ENCODE measurements at regions not wholly inside any gene's neighbourhood (a gene's known extent, or its start where the extent isn't known, plus 50 kb on each side); places are given as distances from the start of the nearest gene placed in this dataset.
"Not testable (repeated sequence)": the region's sequence is repeated elsewhere in the genome, so short reads cannot be mapped to it uniquely, and the experiment has no call there.

GRCh38 chrY:7672796-7673195 lies 761.2 kb upstream of the AMELY start:
- Histone ChIP-seq H3K9me3 (no peaks in the 10 kb centered on the region), H3K27me3 (no peaks in the 10 kb centered on the region), H3K36me3 (ENCODE audit: low read depth, missing control alignments) (no peaks in the 10 kb centered on the region), H3K27ac (no peak overlapping the region), H3K4me3 (no peak overlapping the region), H3K4me1 (no peaks in the 10 kb centered on the region)
- no peak for DNase-seq
- no peak for TF ChIP-seq POLR2A (IDR thresholded peaks at IDR 0.05)
- no peak for TF ChIP-seq CTCF (IDR thresholded peaks at IDR 0.05)
- WGBS, 2 donors: 76 to 82% methylated on average over 2 to 15 of the region's 15 CpGs
- intact Hi-C loops (cut with DNase I; ENCODE audit: low total_unique reads): no loop called here

- TF ChIP-seq POLR2A (IDR thresholded peaks at IDR 0.05): no peak
- TF ChIP-seq CTCF (IDR thresholded peaks at IDR 0.05): no peak
Observed at GRCh38 chrY:7663261-7663660, 751.7 kb upstream of the AMELY start.

GRCh38 chrY:7659047-7659446 lies 747.5 kb upstream of the AMELY start:
- Histone ChIP-seq H3K4me1 (no peaks in the 10 kb centered on the region), H3K27ac (no peak overlapping the region), H3K4me3 (no peak overlapping the region), H3K36me3 (ENCODE audit: low read depth, missing control alignments) (no peaks in the 10 kb centered on the region), H3K27me3 (no peaks in the 10 kb centered on the region), H3K9me3 (no peaks in the 10 kb centered on the region)
- TF ChIP-seq CTCF (IDR thresholded peaks at IDR 0.05) (no peak), POLR2A (IDR thresholded peaks at IDR 0.05) (no peak)
- DNase-seq: no peak
- intact Hi-C loops (cut with DNase I; ENCODE audit: low total_unique reads): no loop called here
- 73 to 100% methylated on average over 1 to 5 of the region's 5 CpGs for WGBS, 2 donors

More at GRCh38 chrY:7663261-7663660, 751.7 kb upstream of the AMELY start:
- no peak for DNase-seq
- 90 to 98% methylated on average over 4 of the region's 4 CpGs for WGBS, 2 donors
- no peak overlapping the region for H3K27ac ChIP-seq
- H3K9me3 ChIP-seq: no peaks in the 10 kb centered on the region
- H3K36me3 ChIP-seq (ENCODE audit: low read depth, missing control alignments): no peaks in the 10 kb centered on the region
- intact Hi-C loops (cut with DNase I; ENCODE audit: low total_unique reads): no loop called here
- H3K4me3 ChIP-seq: no peak overlapping the region
- H3K27me3 ChIP-seq: no peaks in the 10 kb centered on the region
- no peaks in the 10 kb centered on the region for H3K4me1 ChIP-seq

- no peak for DNase-seq
- Histone ChIP-seq H3K4me1 (no peaks in the 10 kb centered on the region), H3K27me3 (no peaks in the 10 kb centered on the region), H3K4me3 (no peak overlapping the region), H3K27ac (no peak overlapping the region), H3K9me3 (no peaks in the 10 kb centered on the region), H3K36me3 (ENCODE audit: low read depth, missing control alignments) (no peaks in the 10 kb centered on the region)
- no peak for TF ChIP-seq POLR2A (IDR thresholded peaks at IDR 0.05)
- TF ChIP-seq CTCF (IDR thresholded peaks at IDR 0.05): no peak
- 55 to 59% methylated on average over 5 of the region's 5 CpGs for WGBS, 2 donors
- intact Hi-C loops (cut with DNase I; ENCODE audit: low total_unique reads): no loop called here
Observed at GRCh38 chrY:7656596-7656995, 745.0 kb upstream of the AMELY start.

- TF ChIP-seq POLR2A (IDR thresholded peaks at IDR 0.05) (no peak), CTCF (IDR thresholded peaks at IDR 0.05) (no peak)
- Histone ChIP-seq H3K4me3 (no peak overlapping the region), H3K4me1 (no peaks in the 10 kb centered on the region), H3K36me3 (ENCODE audit: low read depth, missing control alignments) (no peaks in the 10 kb centered on the region), H3K9me3 (no peaks in the 10 kb centered on the region), H3K27ac (no peak overlapping the region), H3K27me3 (no peaks in the 10 kb centered on the region)
- no peak for DNase-seq
- intact Hi-C loops (cut with DNase I; ENCODE audit: low total_unique reads): no loop called here
Observed at GRCh38 chrY:7654985-7655384, 743.4 kb upstream of the AMELY start.

- DNase-seq; H3K4me1 ChIP-seq; H3K27me3 ChIP-seq; H3K27ac ChIP-seq; H3K4me3 ChIP-seq; H3K9me3 ChIP-seq; H3K36me3 ChIP-seq (ENCODE audit: low read depth, missing control alignments); intact Hi-C loops (cut with DNase I; ENCODE audit: low total_unique reads): not testable (repeated sequence)
- 41 to 42% methylated on average over 1 of the region's 1 CpG for WGBS, 2 donors
Observed at GRCh38 chrY:7649866-7650265, 738.3 kb upstream of the AMELY start.
